OCI-LY3 (cell line): ENCODE measurements at regions not wholly inside any gene's neighbourhood (a gene's known extent, or its start where the extent isn't known, plus 50 kb on each side); places are given as distances from the start of the nearest gene placed in this dataset.
"Not testable (repeated sequence)": the region's sequence is repeated elsewhere in the genome, so short reads cannot be mapped to it uniquely, and the experiment has no call there.

ENCODE experiments used
- H2AFZ ChIP-seq: fragments of 200-600, 300-600 bp; shearing (Covaris generic); 2 replicates; pipeline ENCODE4 v1.6.0; 2014; ENCODE audit warnings: antibody characterized with exemption, low read depth, low read length
- H3K27ac ChIP-seq: fragments of 200-600, 300-600 bp; sonication (generic); 2 replicates; pipeline ENCODE4 v1.5.1; 2014; ENCODE audit warnings: mild to moderate bottlenecking, low read length, moderate library complexity, mixed read lengths
- H3K27me3 ChIP-seq: fragments of 200-600, 300-600 bp; sonication (generic); 2 replicates; pipeline ENCODE4 v1.6.1; 2014; ENCODE audit warnings: low read depth, low read length, mixed read lengths
- H3K36me3 ChIP-seq: fragments of 200-600, 300-600 bp; sonication (generic); replicated peaks from 2 replicates; pipeline ENCODE3; 2014; ENCODE audit warnings: low read depth, low read length, mixed read lengths
- H3K4me1 ChIP-seq: fragments of 300-600, 200-600 bp; sonication (generic); 2 replicates; pipeline ENCODE4 v1.6.1; 2014; ENCODE audit warnings: low read length, mixed read lengths
- H3K4me2 ChIP-seq: fragments of 200-600, 300-600 bp; sonication (generic); 2 replicates; pipeline ENCODE4 v1.6.1; 2014; ENCODE audit warnings: low read length, mixed read lengths
- H3K4me3 ChIP-seq: fragments of 300-600, 200-600 bp; sonication (generic); 2 replicates; pipeline ENCODE4 v1.5.1; 2014; ENCODE audit warnings: antibody characterized with exemption, mild to moderate bottlenecking, low read length, moderate library complexity
- H3K79me2 ChIP-seq: fragments of 300-600, 200-600 bp; shearing (Covaris generic); 2 replicates; pipeline ENCODE4 v1.6.1; 2014; ENCODE audit warnings: mild to moderate bottlenecking, low read length, mixed read lengths
- H3K9ac ChIP-seq: fragments of 300-600, 200-600 bp; shearing (Covaris generic); 2 replicates; pipeline ENCODE4 v1.6.0; 2014; ENCODE audit warnings: mild to moderate bottlenecking, low read length, moderate library complexity
- H3K9me3 ChIP-seq: fragments of 200-600, 300-600 bp; shearing (Covaris generic); 2 replicates; pipeline ENCODE4 v1.6.1; 2014; ENCODE audit warnings: low read length, mixed read lengths; ENCODE audit not compliant: insufficient read depth
- H4K20me1 ChIP-seq: fragments of 200-600, 300-600 bp; sonication (generic); 2 replicates; pipeline ENCODE4 v1.6.1; 2016; ENCODE audit warnings: low read length, mixed read lengths; ENCODE audit not compliant: insufficient read depth
- CTCF ChIP-seq: fragments of 200-600, 300-600 bp; sonication (generic); IDR thresholded peaks from 2 replicates; pipeline ENCODE4 v1.5.1; 2014; ENCODE audit warnings: antibody characterized with exemption, low read length, low read depth
- EZH2phosphoT487 ChIP-seq: fragments of 200-600 bp; shearing (Covaris generic); IDR thresholded peaks from 2 replicates; pipeline ENCODE4 v1.6.1; 2018; ENCODE audit warnings: antibody characterized with exemption, mixed run types, low read depth

- no peaks in the 10 kb centered on the region for H3K36me3 ChIP-seq
- H3K27me3 ChIP-seq = no peaks in the 10 kb centered on the region
- TF ChIP-seq EZH2phosphoT487 (no peak), CTCF (no peak)
- no peaks in the 10 kb centered on the region for H3K9me3 ChIP-seq
- H3K27ac ChIP-seq = no peak overlapping the region
- no peak overlapping the region for H3K4me3 ChIP-seq
- no peaks in the 10 kb centered on the region for H4K20me1 ChIP-seq
- no peak overlapping the region for H3K4me2 ChIP-seq
- H3K9ac ChIP-seq = no peak overlapping the region
- H2AFZ ChIP-seq = no peak overlapping the region
- H3K79me2 ChIP-seq = no peaks in the 10 kb centered on the region
- no peaks in the 10 kb centered on the region for H3K4me1 ChIP-seq
Measured at GRCh38 chrX:44747317-44747716, 96.5 kb upstream of the DUSP21 start.

DNA sequence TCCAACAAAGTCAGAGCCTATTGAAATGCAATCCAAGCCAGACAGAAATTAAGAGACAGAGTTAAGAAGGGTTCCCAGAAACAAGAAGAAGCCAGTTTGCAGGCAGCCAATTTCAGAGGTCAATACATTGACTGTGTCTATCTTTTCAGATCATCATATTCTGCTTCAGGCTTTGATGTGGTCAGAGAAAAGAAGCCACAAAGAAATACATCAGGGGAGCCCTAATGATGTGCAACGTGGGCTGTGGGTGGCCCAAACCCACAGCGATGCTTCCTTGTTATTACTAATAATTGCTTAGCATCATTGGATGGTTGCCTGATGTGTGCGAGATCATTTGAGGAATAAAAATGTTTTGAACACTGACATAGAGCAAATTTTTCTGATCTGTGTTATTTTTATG lies 99.0 kb upstream of the DUSP21 start:
- Histone ChIP-seq H3K4me1 (no peaks in the 10 kb centered on the region), H3K36me3 (no peaks in the 10 kb centered on the region), H2AFZ (no peak overlapping the region), H3K9ac (no peak overlapping the region), H3K27me3 (no peaks in the 10 kb centered on the region), H3K9me3 (no peaks in the 10 kb centered on the region), H3K4me3 (no peak overlapping the region), H3K27ac (no peak overlapping the region), H3K79me2 (no peaks in the 10 kb centered on the region), H3K4me2 (no peak overlapping the region), H4K20me1 (no peaks in the 10 kb centered on the region)
- TF ChIP-seq CTCF (no peak), EZH2phosphoT487 (no peak)

DNA sequence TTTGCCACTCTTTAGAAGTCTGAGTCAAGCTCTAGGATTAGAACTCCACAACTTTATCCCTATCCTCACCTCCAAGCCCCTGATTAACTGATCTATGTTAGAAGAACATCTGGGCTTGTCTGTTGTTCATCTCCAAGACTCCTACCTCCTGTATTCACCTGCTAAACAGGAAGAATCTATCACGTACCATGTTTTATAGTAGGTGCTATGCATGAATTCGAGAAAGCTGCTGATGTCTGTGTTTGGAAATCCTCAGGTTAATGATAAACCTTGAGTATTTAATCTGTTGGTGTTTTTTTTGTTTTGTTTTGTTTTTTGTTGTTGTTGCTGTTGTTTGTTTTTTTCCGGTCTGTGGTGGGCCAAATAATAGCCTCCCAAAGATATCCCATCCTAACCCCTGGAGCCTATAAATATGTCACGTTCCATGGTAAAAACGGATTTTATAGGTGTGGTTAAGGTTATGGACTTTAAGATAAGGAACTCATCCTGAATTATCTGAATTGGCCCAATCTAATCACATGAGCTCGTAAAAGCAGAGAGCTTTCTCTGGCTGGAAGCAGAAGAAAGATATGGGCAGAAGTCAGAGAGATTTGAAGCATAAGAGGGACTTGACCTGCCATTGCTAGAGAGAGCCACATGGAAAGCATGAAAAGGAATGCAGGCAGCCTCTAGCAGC lies 101.2 kb upstream of the DUSP21 start:
- H3K4me2 ChIP-seq = no peak overlapping the region
- no peaks in the 10 kb centered on the region for H3K4me1 ChIP-seq
- no peaks in the 10 kb centered on the region for H3K27me3 ChIP-seq
- H2AFZ ChIP-seq = no peak overlapping the region
- no peak overlapping the region for H3K27ac ChIP-seq
- H3K9ac ChIP-seq = no peak overlapping the region
- no peaks in the 10 kb centered on the region for H3K79me2 ChIP-seq
- H3K4me3 ChIP-seq = no peak overlapping the region
- H3K36me3 ChIP-seq = no peaks in the 10 kb centered on the region
- H4K20me1 ChIP-seq = no peaks in the 10 kb centered on the region
- TF ChIP-seq CTCF (no peak), EZH2phosphoT487 (no peak)
- no peaks in the 10 kb centered on the region for H3K9me3 ChIP-seq

DNA sequence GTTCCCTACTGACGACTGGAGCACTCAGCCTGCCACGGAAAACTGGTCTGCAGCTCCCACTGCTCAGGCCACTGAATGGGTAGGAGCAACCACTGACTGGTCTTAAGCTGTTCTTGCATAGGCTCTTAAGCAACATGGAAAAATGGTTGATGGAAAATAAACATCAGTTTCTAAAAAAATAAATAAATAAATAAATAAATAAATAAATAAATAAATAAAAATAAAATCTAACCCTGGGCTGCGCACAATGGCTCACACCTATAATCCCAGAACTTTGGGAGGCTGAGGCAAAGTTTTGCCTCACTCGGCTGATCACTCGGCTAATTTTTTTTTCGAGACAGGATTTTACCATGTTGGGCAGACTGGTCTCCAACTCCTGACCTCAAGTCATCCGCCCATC lies 102.0 kb upstream of the DUSP21 start:
- H3K27ac ChIP-seq, H3K9me3 ChIP-seq: not testable (repeated sequence)

DNA sequence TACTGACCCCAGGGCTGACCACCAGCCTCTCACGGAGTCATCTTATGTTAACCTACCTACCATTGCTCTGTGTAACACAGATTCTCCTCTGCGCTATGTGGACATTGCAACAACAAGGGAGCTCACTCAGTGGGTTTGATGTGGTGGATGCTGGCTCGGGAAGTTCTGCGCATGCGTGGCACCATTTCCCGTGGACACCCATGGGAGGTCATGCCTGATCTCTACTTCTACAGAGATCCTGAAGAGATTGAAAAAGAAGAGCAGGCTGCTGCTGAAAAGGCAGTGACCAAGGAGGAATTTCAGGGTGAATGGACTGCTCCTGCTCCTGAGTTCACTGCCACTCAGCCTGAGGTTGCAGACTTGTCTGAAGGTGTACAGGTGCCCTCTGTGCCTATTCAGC lies 102.4 kb upstream of the DUSP21 start:
- H3K27me3 ChIP-seq, H3K4me3 ChIP-seq: not testable (repeated sequence)

More for the DNA sequence above, 102.0 kb upstream of the DUSP21 start:
- H3K4me3 ChIP-seq, H3K79me2 ChIP-seq, H2AFZ ChIP-seq, H3K27me3 ChIP-seq, H4K20me1 ChIP-seq, H3K9ac ChIP-seq, H3K36me3 ChIP-seq, H3K4me1 ChIP-seq, H3K4me2 ChIP-seq: not testable (repeated sequence)

More for the DNA sequence above, 102.4 kb upstream of the DUSP21 start:
- not testable (repeated sequence) for H3K27ac ChIP-seq, H3K79me2 ChIP-seq, H4K20me1 ChIP-seq, H3K36me3 ChIP-seq, H2AFZ ChIP-seq, H3K4me1 ChIP-seq, H3K9ac ChIP-seq, H3K4me2 ChIP-seq, H3K9me3 ChIP-seq
